ENCODE measurements at regions not wholly inside any gene's neighbourhood (a gene's known extent, or its start where the extent isn't known, plus 50 kb on each side); places are given as distances from the start of the nearest gene placed in this dataset.

DNA sequence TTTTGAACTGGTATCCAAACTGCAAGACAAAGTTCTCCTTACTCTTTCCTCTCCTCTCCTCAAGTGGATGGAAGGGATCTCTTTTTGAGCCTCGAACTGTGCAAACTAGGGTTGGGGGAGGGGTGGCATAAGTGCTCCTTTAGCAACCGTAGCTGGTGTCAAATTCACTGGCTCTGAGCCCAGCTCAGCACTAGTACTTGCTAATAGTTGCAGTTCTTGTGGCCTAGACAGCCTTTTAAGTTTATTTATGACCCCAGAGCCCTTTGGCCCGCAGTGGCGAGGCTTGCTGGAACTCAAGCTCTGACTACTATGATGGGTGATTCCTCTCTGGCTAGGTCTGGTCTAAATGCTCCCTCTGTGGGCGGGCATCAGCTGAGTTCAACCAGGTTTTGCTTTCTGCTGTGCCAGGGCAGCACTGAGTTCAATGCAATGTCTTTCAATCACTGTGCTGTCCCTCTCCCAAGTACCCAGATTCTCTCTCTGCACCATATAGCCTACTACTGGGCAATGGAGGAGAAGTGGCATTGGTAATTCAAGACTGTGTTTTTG is 528.4 kb upstream of the SYT4 start:
- Histone ChIP-seq H3K36me3 (ENCODE audit: control insufficient read depth, insufficient read depth, low read length) (no peaks in the 10 kb centered on the region), H3K4me2 (ENCODE audit: low read length) (no peak overlapping the region), H3K4me3 (ENCODE audit: low read depth, low read length) (no peak overlapping the region), H3K9me3 (ENCODE audit: control insufficient read depth, low read length) (no peaks in the 10 kb centered on the region), H3K79me2 (no peaks in the 10 kb centered on the region), H3K27me3 (ENCODE audit: control insufficient read depth, insufficient read depth, low read length) (no peaks in the 10 kb centered on the region), H3K27ac (no peak overlapping the region), H3K4me1 (no peaks in the 10 kb centered on the region), H2AFZ (no peak overlapping the region), H3K9ac (no peak overlapping the region)
- TF ChIP-seq, protein P1, sequence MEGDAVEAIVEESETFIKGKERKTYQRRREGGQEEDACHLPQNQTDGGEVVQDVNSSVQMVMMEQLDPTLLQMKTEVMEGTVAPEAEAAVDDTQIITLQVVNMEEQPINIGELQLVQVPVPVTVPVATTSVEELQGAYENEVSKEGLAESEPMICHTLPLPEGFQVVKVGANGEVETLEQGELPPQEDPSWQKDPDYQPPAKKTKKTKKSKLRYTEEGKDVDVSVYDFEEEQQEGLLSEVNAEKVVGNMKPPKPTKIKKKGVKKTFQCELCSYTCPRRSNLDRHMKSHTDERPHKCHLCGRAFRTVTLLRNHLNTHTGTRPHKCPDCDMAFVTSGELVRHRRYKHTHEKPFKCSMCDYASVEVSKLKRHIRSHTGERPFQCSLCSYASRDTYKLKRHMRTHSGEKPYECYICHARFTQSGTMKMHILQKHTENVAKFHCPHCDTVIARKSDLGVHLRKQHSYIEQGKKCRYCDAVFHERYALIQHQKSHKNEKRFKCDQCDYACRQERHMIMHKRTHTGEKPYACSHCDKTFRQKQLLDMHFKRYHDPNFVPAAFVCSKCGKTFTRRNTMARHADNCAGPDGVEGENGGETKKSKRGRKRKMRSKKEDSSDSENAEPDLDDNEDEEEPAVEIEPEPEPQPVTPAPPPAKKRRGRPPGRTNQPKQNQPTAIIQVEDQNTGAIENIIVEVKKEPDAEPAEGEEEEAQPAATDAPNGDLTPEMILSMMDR (IDR thresholded peaks at IDR 0.05) = no peak

DNA sequence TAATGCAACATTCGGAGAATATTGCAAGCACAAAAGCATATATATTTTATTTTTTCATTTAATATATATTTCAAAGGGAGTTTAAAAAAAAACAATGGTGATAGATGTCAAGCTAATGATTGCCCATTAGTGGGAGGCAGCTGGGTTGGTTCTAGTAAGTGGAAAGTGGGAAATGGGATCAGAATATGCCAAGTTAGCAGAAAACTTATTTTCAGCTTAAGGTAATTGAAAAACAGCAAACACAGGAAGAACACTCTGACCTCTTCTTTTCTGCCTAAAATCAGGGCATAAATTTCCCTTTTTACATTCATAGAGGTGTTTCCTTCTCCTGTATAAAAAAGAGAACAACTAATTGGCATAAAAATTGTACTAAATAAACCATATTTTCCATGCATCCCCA is 535.3 kb upstream of the SYT4 start:
- H3K4me2 ChIP-seq (ENCODE audit: low read length) = no peak overlapping the region
- no peak overlapping the region for H3K9ac ChIP-seq
- no peaks in the 10 kb centered on the region for H3K9me3 ChIP-seq (ENCODE audit: control insufficient read depth, low read length)
- no peaks in the 10 kb centered on the region for H3K27me3 ChIP-seq (ENCODE audit: control insufficient read depth, insufficient read depth, low read length)
- H3K79me2 ChIP-seq = no peaks in the 10 kb centered on the region
- TF ChIP-seq, protein P1 (IDR thresholded peaks at IDR 0.05) = no peak
- H2AFZ ChIP-seq = no peak overlapping the region
- no peaks in the 10 kb centered on the region for H3K4me1 ChIP-seq
- no peaks in the 10 kb centered on the region for H3K36me3 ChIP-seq (ENCODE audit: control insufficient read depth, insufficient read depth, low read length)
- H3K4me3 ChIP-seq (ENCODE audit: low read depth, low read length) = no peak overlapping the region
- no peak overlapping the region for H3K27ac ChIP-seq

DNA sequence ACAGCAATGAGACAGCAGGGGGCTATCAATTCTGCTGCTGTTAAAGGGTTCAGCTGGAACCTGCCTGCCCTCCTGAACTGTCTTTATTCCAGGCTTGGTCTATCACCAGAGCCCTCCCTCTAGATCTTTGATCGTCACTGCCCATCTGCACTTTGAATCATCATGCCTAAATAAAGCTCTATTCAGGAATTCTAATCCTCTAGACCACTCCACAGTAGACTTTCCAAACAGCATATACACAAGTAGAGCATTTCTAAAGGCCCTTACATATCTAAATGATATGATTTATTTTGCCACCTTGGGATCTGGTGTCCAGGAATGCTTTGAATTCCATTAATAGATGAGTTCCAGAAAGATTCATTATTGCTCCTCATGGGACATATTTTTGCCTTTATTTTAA is 542.1 kb upstream of the SYT4 start:
- Histone ChIP-seq H3K79me2 (no peaks in the 10 kb centered on the region), H3K9me3 (ENCODE audit: control insufficient read depth, low read length) (no peaks in the 10 kb centered on the region), H3K4me3 (ENCODE audit: low read depth, low read length) (no peak overlapping the region), H3K36me3 (ENCODE audit: control insufficient read depth, insufficient read depth, low read length) (no peaks in the 10 kb centered on the region), H3K27me3 (ENCODE audit: control insufficient read depth, insufficient read depth, low read length) (no peaks in the 10 kb centered on the region), H3K4me1 (no peaks in the 10 kb centered on the region), H3K4me2 (ENCODE audit: low read length) (no peak overlapping the region), H3K27ac (no peak overlapping the region), H3K9ac (no peak overlapping the region), H2AFZ (no peak overlapping the region)
- TF ChIP-seq, protein P1 (IDR thresholded peaks at IDR 0.05) = no peak

DNA sequence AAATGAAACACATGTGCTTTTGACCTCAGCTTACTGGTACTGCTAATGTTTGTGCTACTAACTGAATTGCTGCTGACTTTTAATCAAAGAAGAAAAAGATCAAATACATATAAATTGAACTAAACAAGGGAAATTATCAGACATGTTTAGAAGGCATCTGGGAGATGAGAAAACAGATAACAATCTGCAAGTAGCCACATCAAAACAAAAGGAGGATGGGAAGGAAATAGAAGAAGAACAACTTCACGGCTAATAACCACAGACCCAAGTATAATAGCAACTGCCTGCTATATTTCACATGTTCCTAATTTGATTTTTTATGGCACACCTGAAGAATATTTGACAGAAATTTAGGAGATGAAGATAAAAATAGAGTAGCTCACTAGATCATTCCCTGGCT is 542.6 kb upstream of the SYT4 start:
- no peak overlapping the region for H3K4me2 ChIP-seq (ENCODE audit: low read length)
- no peaks in the 10 kb centered on the region for H3K4me1 ChIP-seq
- H3K9me3 ChIP-seq (ENCODE audit: control insufficient read depth, low read length) = no peaks in the 10 kb centered on the region
- H3K9ac ChIP-seq = no peak overlapping the region
- H3K36me3 ChIP-seq (ENCODE audit: control insufficient read depth, insufficient read depth, low read length) = no peaks in the 10 kb centered on the region
- H2AFZ ChIP-seq = no peak overlapping the region
- H3K79me2 ChIP-seq = no peaks in the 10 kb centered on the region
- no peak overlapping the region for H3K27ac ChIP-seq
- TF ChIP-seq, protein P1 (IDR thresholded peaks at IDR 0.05) = no peak
- H3K4me3 ChIP-seq (ENCODE audit: low read depth, low read length) = no peak overlapping the region
- no peaks in the 10 kb centered on the region for H3K27me3 ChIP-seq (ENCODE audit: control insufficient read depth, insufficient read depth, low read length)

DNA sequence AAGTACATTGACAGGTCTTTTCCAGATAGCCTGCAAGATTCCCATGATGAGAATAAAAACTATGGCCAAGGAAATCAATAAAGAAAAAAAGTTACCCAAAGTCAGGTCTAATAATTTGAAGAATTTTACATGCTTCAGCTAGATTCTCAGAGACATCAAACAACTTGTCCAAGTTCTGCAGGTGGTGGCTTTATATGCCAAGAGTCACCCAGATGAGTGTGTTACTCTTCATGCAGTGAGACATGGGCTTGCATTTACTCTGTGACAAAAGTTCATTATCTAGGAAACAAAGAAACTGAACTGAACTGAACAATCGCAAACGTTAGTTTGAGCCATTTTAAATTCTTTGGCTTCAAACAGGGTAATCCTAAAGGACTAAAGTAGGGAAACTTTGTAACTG is 548.5 kb upstream of the SYT4 start:
- no peaks in the 10 kb centered on the region for H3K9me3 ChIP-seq (ENCODE audit: control insufficient read depth, low read length)
- no peaks in the 10 kb centered on the region for H3K4me1 ChIP-seq
- no peak overlapping the region for H3K4me3 ChIP-seq (ENCODE audit: low read depth, low read length)
- H3K36me3 ChIP-seq (ENCODE audit: control insufficient read depth, insufficient read depth, low read length) = no peaks in the 10 kb centered on the region
- H3K9ac ChIP-seq = no peak overlapping the region
- no peak overlapping the region for H3K27ac ChIP-seq
- H3K27me3 ChIP-seq (ENCODE audit: control insufficient read depth, insufficient read depth, low read length) = no peaks in the 10 kb centered on the region
- no peak overlapping the region for H3K4me2 ChIP-seq (ENCODE audit: low read length)
- H2AFZ ChIP-seq = no peak overlapping the region
- H3K79me2 ChIP-seq = no peaks in the 10 kb centered on the region
- TF ChIP-seq, protein P1 (IDR thresholded peaks at IDR 0.05) = no peak
